Inferior parietal cortex (tissue), 1 donor: ENCODE measurements at regions not wholly inside any gene's neighbourhood (a gene's known extent, or its start where the extent isn't known, plus 50 kb on each side); places are given as distances from the start of the nearest gene placed in this dataset.

ENCODE experiments used
- DNase-seq: peaks from one replicate; pipeline ENCODE4 v3.0.0-alpha.2; 2016; ENCODE audit errors: extremely low spot score

DNA sequence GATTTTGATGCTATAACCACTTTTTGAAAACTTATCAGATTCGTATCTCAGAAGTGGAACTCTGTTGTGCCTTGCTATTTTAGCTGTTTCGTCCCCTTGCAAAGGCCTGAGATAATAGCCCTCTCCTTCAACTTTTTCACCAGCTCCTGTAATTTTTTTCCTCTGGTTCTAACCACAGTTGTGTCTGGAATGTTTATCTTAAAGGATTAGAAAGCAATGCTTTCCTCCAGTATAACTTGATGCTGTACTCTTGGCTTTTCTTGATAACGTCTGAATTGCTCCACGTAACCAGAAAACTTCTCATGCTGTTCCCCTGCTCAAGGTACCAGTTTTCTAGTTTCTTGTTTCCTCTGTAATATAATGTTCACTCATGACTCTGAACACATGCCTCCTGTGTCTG, 209.4 kb downstream of the DTWD2 start:
- DNase-seq, result no peak

DNA sequence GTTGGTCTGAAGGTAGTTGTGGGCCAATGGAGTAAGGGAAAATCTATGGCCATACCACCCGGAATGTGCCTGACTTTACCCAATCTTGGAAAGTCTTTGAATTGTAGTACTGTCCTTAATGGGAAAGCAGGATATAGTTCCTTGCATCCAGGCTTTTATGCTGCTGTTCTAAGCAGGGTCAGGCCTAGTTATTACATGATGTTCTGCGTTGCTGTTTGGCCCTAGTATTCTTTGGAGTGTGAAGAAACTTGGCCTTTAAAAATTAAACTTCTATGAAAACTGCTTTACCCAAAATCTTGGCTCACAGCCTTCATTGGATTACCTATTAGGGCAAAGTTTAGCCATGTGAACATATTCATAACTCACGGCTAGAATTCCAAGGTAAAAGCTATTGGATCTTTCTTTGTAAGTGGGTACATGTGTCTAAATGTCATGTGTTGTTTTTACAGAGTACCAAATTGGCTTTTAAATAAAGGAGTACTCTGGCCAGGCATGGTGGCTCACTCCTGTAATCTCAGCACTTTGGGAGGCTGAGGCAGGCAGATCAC, 211.1 kb downstream of the DTWD2 start:
- DNase-seq, result no peak

DNA sequence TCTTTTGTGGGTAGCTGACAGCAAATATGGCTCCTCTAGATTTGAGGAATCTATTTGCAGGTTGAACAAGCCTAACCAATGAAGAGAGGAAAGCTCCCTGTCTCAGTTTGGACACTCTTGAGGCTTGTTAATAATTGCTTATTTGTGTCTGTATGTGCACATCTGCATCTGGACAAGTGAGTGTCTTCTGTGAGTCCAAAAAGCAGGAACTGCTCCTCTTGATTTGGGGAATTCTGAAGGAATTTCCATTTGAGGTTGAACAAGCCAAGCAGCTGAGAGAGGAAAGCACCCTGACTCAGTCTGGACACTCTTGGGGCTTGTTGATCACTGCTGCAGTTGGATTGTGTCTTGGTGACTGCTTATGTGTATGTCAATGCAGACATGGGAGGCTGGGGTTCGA, 211.6 kb downstream of the DTWD2 start:
- no peak for DNase-seq

DNA sequence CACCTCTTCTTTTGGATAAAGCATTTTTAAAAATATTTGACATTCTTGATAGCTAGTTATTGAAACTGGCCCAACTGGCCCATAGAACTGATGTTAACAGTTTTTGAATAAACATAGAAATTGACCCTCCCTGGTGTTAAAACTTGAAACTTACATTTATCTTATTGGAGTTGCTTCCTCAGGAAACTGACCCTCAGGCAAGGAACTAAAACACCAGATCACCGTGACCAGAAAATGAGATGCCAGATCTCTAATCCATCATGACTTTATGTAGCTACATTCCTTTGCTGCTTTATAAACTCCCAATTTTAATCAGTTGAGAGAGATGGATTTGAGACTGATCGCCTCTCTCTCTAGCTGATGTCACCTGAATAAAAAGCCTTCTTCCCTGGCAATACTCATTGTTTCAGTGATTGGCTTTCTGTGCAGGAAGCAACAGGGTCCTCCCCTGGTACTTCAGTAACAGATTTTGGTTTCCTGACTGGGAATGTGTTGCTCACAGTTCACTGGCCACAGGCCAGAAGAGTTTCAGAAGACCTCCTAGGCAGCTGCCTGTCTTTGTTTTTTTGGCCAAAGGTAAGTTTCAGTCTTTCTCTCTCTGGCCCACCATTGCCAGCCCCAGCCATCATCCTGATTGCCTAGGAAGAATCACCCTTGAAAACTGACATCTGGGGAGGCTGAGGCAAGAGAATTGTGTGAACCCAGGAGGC, 212.4 kb downstream of the DTWD2 start:
- DNase-seq, result no peak

- no peak for DNase-seq
Observed at GRCh38 chr5:118768607-118769175, 219.7 kb downstream of the DTWD2 start.

DNA sequence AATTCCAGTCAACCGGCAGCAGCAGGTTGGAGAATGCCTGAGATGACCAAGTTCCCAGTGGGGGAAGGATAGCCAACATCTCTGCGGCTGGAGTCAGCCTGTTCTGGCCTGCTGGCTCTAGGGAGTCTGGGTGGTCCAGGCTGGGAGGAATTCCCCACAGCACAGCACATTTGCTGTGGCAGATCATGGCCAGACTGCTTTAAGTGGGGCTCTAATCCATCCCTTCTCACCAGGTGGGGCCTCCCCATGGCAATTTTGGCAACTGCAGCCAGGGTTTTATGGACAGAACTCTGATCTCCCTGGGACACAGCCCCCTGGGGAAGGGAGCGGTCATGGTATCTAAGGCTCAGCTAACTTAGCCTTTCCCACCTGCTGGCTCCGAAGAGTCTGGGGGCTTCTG, 226.1 kb downstream of the DTWD2 start:
- DNase-seq, result no peak

DNA sequence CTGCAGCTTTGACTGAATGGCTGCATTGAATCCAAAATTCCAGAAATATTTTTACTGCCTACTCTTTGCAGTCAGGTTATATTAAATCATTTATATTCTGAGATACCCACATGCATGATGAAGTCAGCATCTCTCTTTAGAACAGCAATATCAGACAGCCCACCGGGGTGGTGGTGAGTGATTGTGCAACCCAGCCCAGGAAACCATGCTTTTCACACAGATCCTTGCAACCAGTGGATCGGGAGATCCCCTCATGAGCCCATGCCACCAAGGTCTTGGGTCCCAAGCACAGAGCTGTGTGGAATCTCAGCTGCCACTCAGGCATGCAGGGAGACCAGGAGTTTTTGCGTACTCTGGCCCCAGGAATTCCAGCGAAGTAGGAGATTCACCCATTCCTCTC, 226.5 kb downstream of the DTWD2 start:
- no peak for DNase-seq

- DNase-seq, result no peak
Observed at GRCh38 chr5:118752969-118753368, 235.4 kb downstream of the DTWD2 start.

DNA sequence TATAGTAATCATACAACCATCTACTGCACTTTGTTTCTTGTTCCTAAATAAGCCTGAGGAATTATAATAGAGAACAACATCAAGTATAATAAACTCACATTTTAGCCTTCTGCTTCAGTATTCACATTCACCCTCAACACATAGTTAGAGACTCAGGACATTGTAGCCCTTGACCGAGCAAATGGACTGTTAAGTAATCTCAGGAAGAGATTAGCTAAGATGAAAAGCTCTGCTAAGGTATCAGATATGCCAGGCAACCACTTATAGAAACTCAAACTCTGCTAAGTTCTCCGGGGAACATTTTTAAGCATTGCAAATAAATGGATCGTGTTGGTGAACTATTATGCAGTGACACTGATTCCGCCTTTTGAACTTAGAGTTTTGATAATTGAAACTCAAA, 252.0 kb downstream of the DTWD2 start:
- DNase-seq, result no peak

GRCh38 chr5:118733394-118733793, 255.0 kb downstream of the DTWD2 start:
- no peak for DNase-seq

GRCh38 chr5:118728191-118728590, 260.2 kb downstream of the DTWD2 start:
- DNase-seq, result no peak

DNA sequence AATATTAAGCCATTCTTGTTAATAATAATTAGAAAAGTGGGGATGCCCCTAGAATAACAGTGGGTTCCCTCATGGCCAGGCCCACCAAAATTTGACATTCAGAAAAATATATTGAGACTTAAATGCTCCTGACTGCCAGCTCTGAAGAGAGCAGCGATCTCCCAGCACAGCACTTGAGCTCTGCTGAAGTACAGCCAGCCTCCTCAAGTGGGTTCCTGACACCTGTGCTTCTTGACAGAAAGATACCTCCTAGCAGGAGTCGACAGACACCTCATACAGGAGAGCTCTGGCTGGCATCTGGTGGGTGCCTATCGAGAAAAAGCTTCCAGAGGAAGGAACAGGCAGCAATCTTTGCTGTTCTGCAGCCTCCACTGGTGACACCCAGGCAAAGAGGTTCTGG, 261.5 kb downstream of the DTWD2 start:
- DNase-seq, result no peak

GRCh38 chr5:118723021-118723338, 265.4 kb downstream of the DTWD2 start:
- DNase-seq, result no peak

GRCh38 chr5:118722122-118723020, 266.0 kb downstream of the DTWD2 start:
- no peak for DNase-seq

GRCh38 chr5:118711727-118712126, 276.6 kb downstream of the DTWD2 start:
- DNase-seq, result no peak

DNA sequence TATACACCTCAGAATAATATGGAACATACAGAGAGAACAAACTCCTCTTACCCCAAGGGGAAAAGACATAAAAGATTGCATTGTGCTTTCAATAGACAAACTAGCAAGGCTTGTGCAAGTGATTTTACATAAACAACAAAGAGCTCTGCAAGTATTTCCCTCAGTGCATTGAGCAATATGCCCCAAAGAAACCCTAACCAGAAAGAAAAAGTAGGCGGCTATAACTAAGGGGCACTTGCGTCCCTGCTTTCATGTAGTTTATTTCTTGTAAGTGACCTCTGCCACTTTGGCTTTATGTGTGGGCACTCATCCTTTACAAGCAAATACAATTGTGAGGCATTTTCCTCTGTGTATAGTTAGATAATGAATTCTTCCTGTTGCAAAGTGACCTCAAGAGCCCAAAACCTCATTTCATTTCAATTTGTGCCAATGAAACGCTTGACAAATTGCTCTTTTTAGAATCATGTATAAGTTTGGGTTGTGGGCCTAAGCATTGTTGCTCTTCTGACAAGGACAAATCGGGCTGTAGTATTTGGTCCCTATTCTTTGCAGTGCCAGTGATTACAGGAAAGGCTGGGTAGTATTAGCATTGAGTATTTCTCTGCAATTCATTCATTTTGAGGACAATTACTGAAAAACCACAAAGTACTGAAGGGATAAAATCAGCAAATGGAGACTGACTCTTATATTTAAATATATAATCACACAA, 282.2 kb downstream of the DTWD2 start:
- DNase-seq, result no peak

GRCh38 chr5:118703241-118703640, 285.1 kb downstream of the DTWD2 start:
- DNase-seq, result no peak

DNA sequence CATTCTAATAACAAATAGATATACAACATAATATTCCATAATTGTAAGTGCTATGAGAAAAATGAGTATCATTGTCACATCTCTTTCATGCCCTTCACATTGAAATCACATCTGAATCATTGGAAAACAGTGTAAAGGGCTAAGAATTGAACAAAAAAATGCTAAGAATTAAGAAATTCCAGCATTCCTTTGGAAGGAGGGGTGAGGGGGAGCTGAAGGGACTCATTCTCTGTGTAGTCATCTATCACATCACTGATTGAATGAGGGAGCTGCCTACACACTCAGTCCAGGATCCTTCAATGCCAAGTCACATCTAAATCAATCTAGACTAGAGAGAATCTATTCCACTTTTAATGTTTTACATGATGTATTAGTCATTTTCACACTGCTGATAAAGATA, 286.6 kb downstream of the DTWD2 start:
- no peak for DNase-seq

DNA sequence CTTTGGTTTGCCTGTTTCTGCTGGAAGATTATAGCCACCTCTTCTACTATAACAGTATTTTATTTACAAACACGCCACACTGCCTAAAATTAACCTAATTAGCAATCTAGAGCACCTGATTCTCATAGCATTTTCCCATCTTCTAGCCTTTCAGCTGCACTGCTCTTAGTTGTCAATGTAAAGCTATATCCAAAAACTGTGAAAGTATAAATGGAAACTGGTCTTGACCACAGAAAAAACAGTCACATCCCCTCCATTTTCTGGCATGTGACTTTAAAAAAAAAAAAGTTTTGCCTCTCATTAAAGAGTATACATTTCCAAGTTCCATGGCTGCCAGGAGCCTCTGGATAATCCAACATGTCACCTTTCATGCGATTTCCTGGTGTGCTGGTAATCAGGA, 287.8 kb downstream of the DTWD2 start:
- no peak for DNase-seq

DNA sequence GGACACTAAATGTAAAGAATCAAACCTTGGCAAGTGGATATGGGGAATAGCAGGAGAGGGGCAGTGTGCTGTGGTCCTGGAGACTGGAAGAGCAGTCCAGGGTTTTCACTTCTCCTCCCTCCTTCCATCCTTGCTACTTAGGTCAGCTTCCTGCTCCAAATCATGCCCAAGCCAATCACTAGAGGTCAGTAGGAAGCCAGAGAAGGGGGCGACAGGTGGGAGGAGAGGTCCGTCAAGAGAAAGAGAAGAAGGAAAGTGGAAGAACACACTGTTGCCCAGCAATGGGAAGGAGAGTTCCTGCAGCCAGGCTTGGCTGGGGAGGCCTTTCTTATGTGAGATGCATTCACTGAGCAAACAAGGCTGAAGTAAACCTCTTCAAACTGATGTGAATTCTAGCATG, 289.6 kb downstream of the DTWD2 start:
- DNase-seq, result no peak

- DNase-seq, result no peak
Observed at GRCh38 chr5:118696076-118696475, 292.3 kb downstream of the DTWD2 start.

DNA sequence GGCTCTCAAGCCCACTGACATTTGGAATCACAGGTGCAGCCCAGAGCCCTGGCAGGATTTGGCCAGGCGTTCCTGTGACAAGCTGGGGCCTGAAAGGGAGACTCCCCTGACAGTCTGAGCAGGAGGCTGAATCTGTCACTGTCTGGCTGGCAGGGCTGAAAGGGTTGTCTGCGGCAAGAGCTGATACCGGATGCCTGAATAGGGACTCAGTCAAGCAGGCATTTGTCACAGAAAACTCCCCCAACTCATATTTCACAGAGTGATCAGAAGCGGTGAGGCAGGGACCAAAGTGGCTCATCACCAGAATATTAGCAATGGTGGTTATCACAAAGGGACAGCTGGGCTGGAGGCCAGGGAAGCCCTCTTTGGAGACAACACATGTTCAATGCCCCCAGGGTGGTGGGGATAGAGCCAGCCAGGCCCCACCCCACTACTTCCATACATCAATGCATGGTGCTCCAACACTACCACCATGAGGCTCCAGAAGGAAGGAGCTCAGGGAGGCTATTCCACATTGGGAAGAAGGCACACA, 295.5 kb downstream of the DTWD2 start:
- DNase-seq, result no peak
